ENCODE measurements at regions not wholly inside any gene's neighbourhood (a gene's known extent, or its start where the extent isn't known, plus 50 kb on each side); places are given as distances from the start of the nearest gene placed in this dataset.

GRCh38 chr17:73906896-73907870 lies 262.9 kb upstream of the SDK2 start:
- TF ChIP-seq CTCF (IDR thresholded peaks at IDR 0.05): no peak
- no peak for TF ChIP-seq POLR2A (IDR thresholded peaks at IDR 0.05)

Data from esophagus squamous epithelium (tissue), 4 donors.